Endothelial cell (in vitro differentiated cells): ENCODE measurements at regions not wholly inside any gene's neighbourhood (a gene's known extent, or its start where the extent isn't known, plus 50 kb on each side); places are given as distances from the start of the nearest gene placed in this dataset.
"Not testable (repeated sequence)": the region's sequence is repeated elsewhere in the genome, so short reads cannot be mapped to it uniquely, and the experiment has no call there.

ENCODE experiments used
- DNase-seq: peaks from one replicate; pipeline ENCODE4 v3.0.0; 2021; ENCODE audit warnings: low spot score
- H3K27ac Mint-ChIP-seq: one replicate; pipeline ENCODE4 v1.8.0; 2021; ENCODE audit warnings: mixed read lengths, inconsistent platforms; ENCODE audit not compliant: unreplicated experiment
- H3K27me3 Mint-ChIP-seq: one replicate; pipeline ENCODE4 v1.8.0; 2021; ENCODE audit warnings: mild to moderate bottlenecking, moderate library complexity, mixed read lengths, inconsistent platforms; ENCODE audit not compliant: unreplicated experiment
- H3K36me3 Mint-ChIP-seq: one replicate; pipeline ENCODE4 v1.8.0; 2021; ENCODE audit warnings: mild to moderate bottlenecking, low read depth, mixed read lengths, inconsistent platforms; ENCODE audit not compliant: unreplicated experiment
- H3K4me1 Mint-ChIP-seq: one replicate; pipeline ENCODE4 v1.8.0; 2021; ENCODE audit warnings: mild to moderate bottlenecking, mixed read lengths, inconsistent platforms; ENCODE audit not compliant: unreplicated experiment
- H3K4me3 Mint-ChIP-seq: one replicate; pipeline ENCODE4 v1.8.0; 2021; ENCODE audit warnings: mild to moderate bottlenecking, mixed read lengths, inconsistent platforms; ENCODE audit not compliant: unreplicated experiment
- H3K9me3 Mint-ChIP-seq: one replicate; pipeline ENCODE4 v1.8.0; 2021; ENCODE audit warnings: mixed read lengths, inconsistent platforms; ENCODE audit not compliant: unreplicated experiment
- TF ChIP-seq, protein P1 (sequence below): fragments of 200-600 bp; sonication (generic); IDR thresholded peaks from one replicate; pipeline ENCODE4 v1.5.0; 2021; ENCODE audit warnings: antibody characterized with exemption; ENCODE audit not compliant: unreplicated experiment

DNA sequence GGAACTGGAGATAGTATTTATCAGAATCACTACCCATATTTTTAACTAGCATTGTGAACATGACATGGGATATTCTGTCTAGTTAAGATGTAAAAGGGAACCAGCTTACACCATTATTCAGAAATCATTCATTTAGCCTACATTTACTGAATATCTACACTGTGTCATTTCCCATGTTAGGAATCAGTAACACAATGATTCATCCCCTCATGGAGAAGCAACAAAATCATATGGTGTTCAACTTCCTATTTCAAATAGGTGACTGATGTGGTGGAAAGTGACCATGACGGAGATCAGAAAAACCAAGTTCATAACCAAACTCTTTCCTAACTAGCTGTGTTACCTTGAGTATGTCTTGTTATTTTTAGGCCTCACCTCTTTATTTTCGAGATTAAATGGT is 550.0 kb upstream of the TUSC1 start:
- Mint-ChIP-seq H3K4me1 (no peaks in the 10 kb centered on the region), H3K36me3 (no peaks in the 10 kb centered on the region), H3K27me3 (peaks cover 2% of the 10 kb centered on the region), H3K27ac (no peak overlapping the region), H3K9me3 (no peaks in the 10 kb centered on the region), H3K4me3 (no peak overlapping the region)
- no peak for DNase-seq
- TF ChIP-seq, protein P1, sequence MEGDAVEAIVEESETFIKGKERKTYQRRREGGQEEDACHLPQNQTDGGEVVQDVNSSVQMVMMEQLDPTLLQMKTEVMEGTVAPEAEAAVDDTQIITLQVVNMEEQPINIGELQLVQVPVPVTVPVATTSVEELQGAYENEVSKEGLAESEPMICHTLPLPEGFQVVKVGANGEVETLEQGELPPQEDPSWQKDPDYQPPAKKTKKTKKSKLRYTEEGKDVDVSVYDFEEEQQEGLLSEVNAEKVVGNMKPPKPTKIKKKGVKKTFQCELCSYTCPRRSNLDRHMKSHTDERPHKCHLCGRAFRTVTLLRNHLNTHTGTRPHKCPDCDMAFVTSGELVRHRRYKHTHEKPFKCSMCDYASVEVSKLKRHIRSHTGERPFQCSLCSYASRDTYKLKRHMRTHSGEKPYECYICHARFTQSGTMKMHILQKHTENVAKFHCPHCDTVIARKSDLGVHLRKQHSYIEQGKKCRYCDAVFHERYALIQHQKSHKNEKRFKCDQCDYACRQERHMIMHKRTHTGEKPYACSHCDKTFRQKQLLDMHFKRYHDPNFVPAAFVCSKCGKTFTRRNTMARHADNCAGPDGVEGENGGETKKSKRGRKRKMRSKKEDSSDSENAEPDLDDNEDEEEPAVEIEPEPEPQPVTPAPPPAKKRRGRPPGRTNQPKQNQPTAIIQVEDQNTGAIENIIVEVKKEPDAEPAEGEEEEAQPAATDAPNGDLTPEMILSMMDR, result no peak

DNA sequence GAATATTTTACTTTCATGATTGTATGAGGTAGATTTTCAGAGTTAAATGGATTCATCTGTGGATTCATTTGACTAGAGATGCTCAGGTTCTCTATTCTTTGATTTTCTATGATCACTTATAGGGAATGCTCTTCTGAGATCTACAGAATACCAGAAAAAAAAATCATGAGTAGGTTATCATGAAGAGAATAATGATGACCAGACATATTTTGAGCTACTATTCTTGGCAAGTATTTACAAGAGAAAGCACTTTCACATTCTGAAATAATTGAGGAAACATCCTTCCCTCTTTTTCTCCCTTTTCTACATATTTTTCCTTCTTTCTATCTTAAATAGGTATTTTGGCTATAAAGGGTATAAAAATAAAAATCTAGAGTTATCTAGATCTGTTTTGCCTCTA is 543.0 kb upstream of the TUSC1 start:
- no peak for DNase-seq
- H3K27me3 Mint-ChIP-seq, result no peaks in the 10 kb centered on the region
- H3K27ac Mint-ChIP-seq, result no peak overlapping the region
- H3K4me3 Mint-ChIP-seq, result no peak overlapping the region
- TF ChIP-seq, protein P1, result no peak
- H3K4me1 Mint-ChIP-seq, result no peaks in the 10 kb centered on the region
- no peaks in the 10 kb centered on the region for H3K36me3 Mint-ChIP-seq
- H3K9me3 Mint-ChIP-seq, result no peaks in the 10 kb centered on the region

DNA sequence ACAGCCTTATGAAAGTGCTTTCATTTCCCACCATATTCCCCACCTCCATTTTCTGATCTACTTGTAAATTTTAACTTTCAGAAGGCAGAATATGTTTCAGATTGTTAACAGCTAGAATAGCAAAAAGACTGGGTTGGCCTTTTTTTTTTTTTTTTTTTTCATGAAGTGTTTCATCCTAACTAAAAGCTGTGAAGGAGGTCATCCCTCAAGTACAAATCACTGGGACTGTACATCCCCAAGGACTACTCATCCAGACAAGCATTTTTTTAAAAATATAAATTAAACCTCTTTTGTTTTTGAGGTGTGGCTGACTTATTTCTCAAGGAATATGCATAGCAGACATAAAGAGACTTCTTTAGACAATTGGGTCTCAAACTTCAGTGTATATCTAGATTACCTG is 542.1 kb upstream of the TUSC1 start:
- Mint-ChIP-seq H3K4me1 (no peaks in the 10 kb centered on the region), H3K27me3 (no peaks in the 10 kb centered on the region), H3K4me3 (no peak overlapping the region), H3K9me3 (no peaks in the 10 kb centered on the region), H3K36me3 (no peaks in the 10 kb centered on the region), H3K27ac (no peak overlapping the region)
- DNase-seq, result no peak
- TF ChIP-seq, protein P1, result no peak

DNA sequence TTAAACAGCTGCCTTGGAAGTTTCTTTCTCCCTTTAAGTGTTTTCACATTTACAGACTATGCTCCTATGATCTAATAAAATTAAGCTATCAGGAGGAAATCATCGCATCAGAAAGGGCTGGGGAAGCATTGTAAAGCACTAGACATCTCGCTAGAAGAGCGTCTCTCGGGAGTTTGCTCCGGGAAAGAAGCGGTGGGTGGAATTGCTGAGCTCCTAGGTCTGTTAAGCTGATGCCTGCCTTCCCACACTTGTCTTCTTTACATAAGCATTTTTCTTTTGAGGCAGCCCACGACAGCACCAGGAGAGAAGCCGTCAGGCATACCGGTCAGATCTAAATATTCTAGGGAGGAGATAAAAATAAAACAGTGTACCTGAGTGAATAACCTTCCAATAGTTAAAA is 541.7 kb upstream of the TUSC1 start:
- TF ChIP-seq, protein P1, result no peak
- no peaks in the 10 kb centered on the region for H3K36me3 Mint-ChIP-seq
- H3K4me3 Mint-ChIP-seq, result no peak overlapping the region
- no peak for DNase-seq
- H3K4me1 Mint-ChIP-seq, result no peaks in the 10 kb centered on the region
- H3K27ac Mint-ChIP-seq, result no peak overlapping the region
- no peaks in the 10 kb centered on the region for H3K27me3 Mint-ChIP-seq
- H3K9me3 Mint-ChIP-seq, result no peaks in the 10 kb centered on the region

DNA sequence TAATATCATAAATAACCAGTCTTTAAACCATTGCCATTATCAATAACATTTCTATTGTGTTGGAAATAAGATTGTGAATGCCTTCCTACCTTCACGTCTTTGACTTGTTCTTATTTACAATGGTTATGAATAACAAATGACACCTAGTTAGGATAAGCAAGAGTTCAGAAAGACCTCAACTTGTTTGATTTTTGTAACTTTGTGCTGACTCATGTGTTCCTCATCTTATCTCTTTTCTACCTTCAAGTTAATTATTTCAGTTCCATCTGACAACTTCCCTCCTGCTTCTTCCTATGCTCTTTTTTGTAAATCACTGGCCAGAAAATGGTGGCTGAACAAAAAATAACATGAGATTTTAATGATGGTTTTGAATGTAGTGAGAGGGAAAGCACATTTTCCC is 538.5 kb upstream of the TUSC1 start:
- DNase-seq, result no peak
- Mint-ChIP-seq H3K4me1 (no peaks in the 10 kb centered on the region), H3K27ac (no peak overlapping the region), H3K9me3 (no peaks in the 10 kb centered on the region), H3K36me3 (no peaks in the 10 kb centered on the region), H3K4me3 (no peak overlapping the region), H3K27me3 (peaks cover 4% of the 10 kb centered on the region)
- TF ChIP-seq, protein P1, result no peak

DNA sequence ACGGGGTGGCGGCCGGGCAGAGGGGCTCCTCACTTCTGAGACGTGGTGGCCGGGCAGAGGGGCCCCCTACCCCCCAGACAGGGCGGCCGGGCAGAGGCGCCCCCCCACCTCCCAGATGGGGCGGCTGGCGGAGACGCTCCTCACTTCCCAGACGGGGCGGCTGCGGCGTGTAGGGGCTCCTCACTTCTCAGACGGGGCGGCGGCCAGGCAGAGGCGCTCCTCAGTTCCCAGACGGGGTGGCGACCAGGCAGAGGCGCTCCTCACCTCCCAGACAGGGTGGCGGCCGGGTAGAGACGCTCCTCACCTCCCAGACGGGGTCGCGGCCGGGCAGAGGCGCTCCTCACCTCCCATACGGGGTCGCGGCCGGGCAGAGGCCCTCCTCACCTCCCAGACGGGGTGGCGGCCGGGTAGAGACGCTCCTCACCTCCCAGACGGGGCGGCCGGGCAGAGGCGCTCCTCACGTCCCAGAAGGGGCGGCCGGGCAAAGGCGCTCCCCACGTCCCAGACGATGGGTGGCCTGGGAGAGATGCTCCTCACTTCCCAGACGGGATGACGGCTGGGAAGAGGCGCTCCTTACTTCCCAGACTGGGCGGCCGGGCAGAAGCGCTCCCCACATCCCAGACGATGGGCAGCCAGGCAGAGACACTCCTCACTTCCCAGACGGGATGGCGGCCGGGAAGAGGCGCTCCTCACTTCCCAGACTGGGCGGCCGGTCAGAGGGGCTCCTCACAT is 536.6 kb upstream of the TUSC1 start:
- H3K4me1 Mint-ChIP-seq, H3K4me3 Mint-ChIP-seq, H3K27me3 Mint-ChIP-seq, H3K9me3 Mint-ChIP-seq, H3K27ac Mint-ChIP-seq, H3K36me3 Mint-ChIP-seq, DNase-seq: not testable (repeated sequence)
